OCI-LY1 (cell line): ENCODE measurements at regions not wholly inside any gene's neighbourhood (a gene's known extent, or its start where the extent isn't known, plus 50 kb on each side); places are given as distances from the start of the nearest gene placed in this dataset.

Experiments used
- H2AFZ ChIP-seq: fragments of 200-600 bp; sonication (generic), shearing (Covaris generic); 2 replicates; pipeline ENCODE4 v1.6.0; 2014; ENCODE audit warnings: antibody characterized with exemption, mild to moderate bottlenecking, low read length
- H3F3A ChIP-seq: fragments of 200-600 bp; sonication (generic), shearing (Covaris generic); 2 replicates; pipeline ENCODE4 v1.6.0; 2014; ENCODE audit warnings: mild to moderate bottlenecking, antibody characterized with exemption, low read length, moderate library complexity; ENCODE audit not compliant: insufficient read depth
- H3K27ac ChIP-seq: fragments of 200-600 bp; sonication (generic); 2 replicates; pipeline ENCODE4 v1.5.1; 2014; ENCODE audit warnings: low read length, mixed run types, mild to moderate bottlenecking, low read depth; ENCODE audit not compliant: poor library complexity, severe bottlenecking
- H3K27me3 ChIP-seq: fragments of 200-600 bp; sonication (generic); 2 replicates; pipeline ENCODE4 v1.6.0; 2014; ENCODE audit warnings: antibody characterized with exemption, mild to moderate bottlenecking, low read length, moderate library complexity; ENCODE audit not compliant: insufficient read depth
- H3K36me3 ChIP-seq: fragments of 200-600 bp; sonication (generic); 2 replicates; pipeline ENCODE4 v1.6.1; 2014; ENCODE audit warnings: mild to moderate bottlenecking, antibody characterized with exemption, low read length, moderate library complexity, mixed read lengths; ENCODE audit not compliant: insufficient read depth
- H3K4me1 ChIP-seq: fragments of 200-600 bp; sonication (generic); 2 replicates; pipeline ENCODE4 v1.5.1; 2014; ENCODE audit warnings: mild to moderate bottlenecking, low read length, moderate library complexity; ENCODE audit not compliant: insufficient read depth, severe bottlenecking
- H3K4me2 ChIP-seq: fragments of 200-600 bp; sonication (generic), shearing (Covaris generic); 2 replicates; pipeline ENCODE4 v1.6.1; 2014; ENCODE audit warnings: low read length
- H3K4me3 ChIP-seq: fragments of 200-600 bp; sonication (generic); 2 replicates; pipeline ENCODE4 v1.5.1; 2014; ENCODE audit warnings: low read length, low read depth, mild to moderate bottlenecking, mixed read lengths; ENCODE audit not compliant: poor library complexity, severe bottlenecking
- H3K79me2 ChIP-seq: fragments of 200-600 bp; shearing (Covaris generic); 2 replicates; pipeline ENCODE4 v1.6.1; 2016; ENCODE audit warnings: mixed run types, low read length, mixed read lengths; ENCODE audit not compliant: insufficient read depth
- H3K9ac ChIP-seq: fragments of 200-600 bp; sonication (generic), shearing (Covaris generic); 2 replicates; pipeline ENCODE4 v1.6.1; 2014; ENCODE audit warnings: mild to moderate bottlenecking, low read length, mixed read lengths
- H3K9me2 ChIP-seq: fragments of 200-600 bp; sonication (generic), shearing (Covaris generic); 2 replicates; pipeline ENCODE4 v1.6.1; 2014; ENCODE audit warnings: low read depth, mild to moderate bottlenecking, low read length, mixed read lengths
- H3K9me3 ChIP-seq: fragments of 200-600 bp; shearing (Covaris generic); 2 replicates; pipeline ENCODE4 v1.6.1; 2014; ENCODE audit warnings: low read length, mixed read lengths
- H4K20me1 ChIP-seq: fragments of 200-600 bp; sonication (generic), shearing (Covaris generic); 2 replicates; pipeline ENCODE4 v1.6.0; 2016; ENCODE audit warnings: mild to moderate bottlenecking, low read length; ENCODE audit not compliant: insufficient read depth
- EZH2 ChIP-seq: fragments of 200-600 bp; sonication (generic), shearing (Covaris generic); IDR thresholded peaks from 2 replicates; pipeline ENCODE4 v1.8.0; 2017; ENCODE audit warnings: borderline replicate concordance, mixed run types, mild to moderate bottlenecking, antibody characterized with exemption, low read length, moderate library complexity, mixed read lengths
- TF ChIP-seq, protein P1 (sequence below): fragments of 200-600 bp; sonication (generic), shearing (Covaris generic); IDR thresholded peaks from 2 replicates; pipeline ENCODE4 v1.5.1; 2017; ENCODE audit warnings: mild to moderate bottlenecking, antibody characterized with exemption, low read length, moderate library complexity, mixed read lengths

DNA sequence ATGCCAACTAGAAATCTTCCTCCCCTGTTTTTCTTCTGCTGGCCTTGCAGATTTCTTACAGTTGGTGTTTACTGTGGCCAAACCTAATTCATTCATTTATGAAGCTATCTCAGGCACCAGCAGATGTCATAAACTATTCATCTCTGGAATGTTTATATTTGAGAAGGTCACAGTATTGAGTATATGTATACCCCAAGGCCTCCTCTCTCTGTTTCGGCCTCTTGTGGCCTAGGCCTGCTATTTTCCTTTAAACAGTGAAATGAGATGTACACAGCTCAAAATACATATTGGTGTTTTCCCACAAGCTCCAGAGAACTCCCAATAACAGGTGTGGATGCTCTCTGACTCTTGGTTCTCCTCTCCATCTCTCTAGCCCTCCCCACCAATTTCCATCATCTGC, 520.7 kb upstream of the CAMK1G start:
- no peaks in the 10 kb centered on the region for H3K79me2 ChIP-seq
- H4K20me1 ChIP-seq = no peaks in the 10 kb centered on the region
- no peaks in the 10 kb centered on the region for H3K9me3 ChIP-seq
- H3K36me3 ChIP-seq = no peaks in the 10 kb centered on the region
- no peak overlapping the region for H2AFZ ChIP-seq
- no peak overlapping the region for H3K4me2 ChIP-seq
- TF ChIP-seq EZH2 = no peak
- TF ChIP-seq, protein P1, sequence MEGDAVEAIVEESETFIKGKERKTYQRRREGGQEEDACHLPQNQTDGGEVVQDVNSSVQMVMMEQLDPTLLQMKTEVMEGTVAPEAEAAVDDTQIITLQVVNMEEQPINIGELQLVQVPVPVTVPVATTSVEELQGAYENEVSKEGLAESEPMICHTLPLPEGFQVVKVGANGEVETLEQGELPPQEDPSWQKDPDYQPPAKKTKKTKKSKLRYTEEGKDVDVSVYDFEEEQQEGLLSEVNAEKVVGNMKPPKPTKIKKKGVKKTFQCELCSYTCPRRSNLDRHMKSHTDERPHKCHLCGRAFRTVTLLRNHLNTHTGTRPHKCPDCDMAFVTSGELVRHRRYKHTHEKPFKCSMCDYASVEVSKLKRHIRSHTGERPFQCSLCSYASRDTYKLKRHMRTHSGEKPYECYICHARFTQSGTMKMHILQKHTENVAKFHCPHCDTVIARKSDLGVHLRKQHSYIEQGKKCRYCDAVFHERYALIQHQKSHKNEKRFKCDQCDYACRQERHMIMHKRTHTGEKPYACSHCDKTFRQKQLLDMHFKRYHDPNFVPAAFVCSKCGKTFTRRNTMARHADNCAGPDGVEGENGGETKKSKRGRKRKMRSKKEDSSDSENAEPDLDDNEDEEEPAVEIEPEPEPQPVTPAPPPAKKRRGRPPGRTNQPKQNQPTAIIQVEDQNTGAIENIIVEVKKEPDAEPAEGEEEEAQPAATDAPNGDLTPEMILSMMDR = no peak
- no peaks in the 10 kb centered on the region for H3K9me2 ChIP-seq
- no peak overlapping the region for H3K27ac ChIP-seq
- no peak overlapping the region for H3K4me3 ChIP-seq
- H3K9ac ChIP-seq = no peak overlapping the region
- H3K27me3 ChIP-seq = no peaks in the 10 kb centered on the region
- H3K4me1 ChIP-seq = no peaks in the 10 kb centered on the region
- H3F3A ChIP-seq = no peaks in the 10 kb centered on the region

DNA sequence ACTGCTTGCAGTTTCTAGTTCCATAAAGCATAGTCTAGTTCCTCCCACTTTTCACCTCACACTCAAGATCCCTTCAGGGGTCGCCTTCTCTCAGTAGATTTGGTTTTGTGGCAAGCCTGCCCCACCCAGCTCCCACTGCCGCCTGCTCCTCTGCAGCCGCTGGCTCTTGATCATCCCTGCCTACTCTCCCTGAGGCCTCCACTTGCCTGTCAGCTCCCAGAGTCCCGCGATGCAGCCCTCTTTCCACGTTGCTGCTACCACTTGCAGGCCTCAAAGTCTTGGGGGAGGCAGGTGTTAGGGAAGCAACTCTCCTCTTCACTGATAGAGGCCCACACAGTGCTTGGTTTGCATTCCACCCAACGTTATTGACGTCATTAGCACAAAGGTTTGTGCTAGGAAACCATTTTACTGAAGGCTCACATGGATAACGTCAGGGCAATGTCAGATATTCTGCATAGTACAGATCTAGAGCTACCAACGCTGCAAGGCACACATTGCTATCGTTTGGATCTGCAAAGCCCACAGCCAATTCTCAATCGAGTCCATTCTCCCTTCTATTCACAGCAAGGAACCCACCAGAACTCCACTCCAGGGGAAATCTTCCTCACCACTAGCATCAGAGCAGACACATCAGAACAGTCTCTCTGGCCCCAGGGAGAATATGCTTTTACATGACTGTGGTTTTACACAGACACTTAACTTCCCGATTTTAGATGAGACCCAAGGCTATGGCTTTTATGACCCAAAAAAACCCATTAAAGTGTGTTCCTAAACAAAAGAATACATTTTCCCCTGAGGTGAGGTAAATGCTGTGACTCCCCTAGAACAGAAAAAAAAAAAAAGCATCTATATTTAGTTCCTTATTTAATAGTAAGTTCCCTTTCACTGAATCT, 519.5 kb upstream of the CAMK1G start:
- no peaks in the 10 kb centered on the region for H3K36me3 ChIP-seq
- H4K20me1 ChIP-seq = no peaks in the 10 kb centered on the region
- H3K4me3 ChIP-seq = no peak overlapping the region
- H3K4me1 ChIP-seq = no peaks in the 10 kb centered on the region
- no peaks in the 10 kb centered on the region for H3K9me2 ChIP-seq
- H3K9ac ChIP-seq = no peak overlapping the region
- H3K79me2 ChIP-seq = no peaks in the 10 kb centered on the region
- H3K27ac ChIP-seq = no peak overlapping the region
- no peaks in the 10 kb centered on the region for H3K9me3 ChIP-seq
- H3K27me3 ChIP-seq = no peaks in the 10 kb centered on the region
- H2AFZ ChIP-seq = no peak overlapping the region
- no peaks in the 10 kb centered on the region for H3F3A ChIP-seq
- TF ChIP-seq, protein P1 = no peak
- TF ChIP-seq EZH2 = no peak
- H3K4me2 ChIP-seq = no peak overlapping the region

DNA sequence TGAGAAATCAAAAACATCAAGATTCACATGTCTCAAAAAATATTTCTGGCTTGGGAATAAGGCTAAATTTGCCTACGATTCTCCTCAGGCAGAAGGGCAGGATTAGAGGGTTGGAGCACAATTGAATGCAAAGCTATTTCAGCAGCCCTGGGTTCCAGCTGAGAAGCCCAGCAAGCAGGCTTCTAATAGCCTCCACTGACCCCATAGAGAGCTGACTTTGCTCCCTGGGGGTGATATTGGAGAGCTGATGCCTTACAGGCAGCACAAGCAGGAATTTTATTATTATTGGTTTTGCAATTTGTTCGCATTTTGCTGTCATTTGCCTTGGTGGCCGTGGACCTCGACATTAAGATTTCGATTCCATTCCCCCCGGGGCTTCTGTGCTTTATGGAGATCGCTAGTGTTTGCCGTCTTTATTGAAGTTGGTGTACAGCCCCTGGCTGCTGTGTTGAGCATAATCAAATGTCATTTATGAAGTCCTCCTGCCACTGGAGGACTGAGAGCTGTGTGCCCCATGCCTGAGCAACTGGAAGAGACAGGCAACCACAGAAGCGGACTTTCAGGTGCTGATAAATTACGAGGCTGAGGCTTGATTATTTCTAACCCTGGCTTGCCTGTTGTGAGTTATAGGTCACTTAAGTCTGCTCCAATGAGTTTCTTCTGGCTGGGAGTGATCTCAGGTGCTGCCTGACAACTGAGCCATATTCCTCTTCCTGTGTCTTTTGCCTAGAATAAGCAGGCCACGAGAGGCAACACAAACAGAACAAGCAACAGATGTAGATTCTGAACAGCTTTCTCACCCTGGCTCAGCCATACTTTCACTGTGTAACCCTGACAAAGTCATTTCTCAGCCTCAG, 518.4 kb upstream of the CAMK1G start:
- H3F3A ChIP-seq = no peaks in the 10 kb centered on the region
- no peaks in the 10 kb centered on the region for H3K9me2 ChIP-seq
- H3K4me1 ChIP-seq = no peaks in the 10 kb centered on the region
- H3K4me2 ChIP-seq = no peak overlapping the region
- no peak for TF ChIP-seq EZH2
- TF ChIP-seq, protein P1 = no peak
- no peaks in the 10 kb centered on the region for H3K36me3 ChIP-seq
- H3K27me3 ChIP-seq = no peaks in the 10 kb centered on the region
- H3K4me3 ChIP-seq = no peak overlapping the region
- no peak overlapping the region for H3K9ac ChIP-seq
- no peaks in the 10 kb centered on the region for H3K79me2 ChIP-seq
- no peak overlapping the region for H2AFZ ChIP-seq
- no peak overlapping the region for H3K27ac ChIP-seq
- H4K20me1 ChIP-seq = no peaks in the 10 kb centered on the region
- no peaks in the 10 kb centered on the region for H3K9me3 ChIP-seq
